Left ventricle myocardium superior (tissue), 1 donor: ENCODE measurements at regions not wholly inside any gene's neighbourhood (a gene's known extent, or its start where the extent isn't known, plus 50 kb on each side); places are given as distances from the start of the nearest gene placed in this dataset.
"Not testable (repeated sequence)": the region's sequence is repeated elsewhere in the genome, so short reads cannot be mapped to it uniquely, and the experiment has no call there.

ENCODE experiments used
- ATAC-seq: fragments of 200-7000 bp; cut with Tn5 transposase; one replicate; pipeline ENCODE4 v1.9.1; 2020; ENCODE audit warnings: mild to moderate bottlenecking, moderate library complexity
- DNase-seq: peaks from one replicate; pipeline ENCODE4 v3.0.0-alpha.2; 2020
- intact Hi-C: fragments of 100-400 bp; cut with micrococcal nuclease; formaldehyde crosslinking; loops from one replicate; pipeline ENCODE4 v1.11.0; 2022
- donor health status: DM: no; HTN: yes; CAD: no; lungs with severe emphysema.

DNA sequence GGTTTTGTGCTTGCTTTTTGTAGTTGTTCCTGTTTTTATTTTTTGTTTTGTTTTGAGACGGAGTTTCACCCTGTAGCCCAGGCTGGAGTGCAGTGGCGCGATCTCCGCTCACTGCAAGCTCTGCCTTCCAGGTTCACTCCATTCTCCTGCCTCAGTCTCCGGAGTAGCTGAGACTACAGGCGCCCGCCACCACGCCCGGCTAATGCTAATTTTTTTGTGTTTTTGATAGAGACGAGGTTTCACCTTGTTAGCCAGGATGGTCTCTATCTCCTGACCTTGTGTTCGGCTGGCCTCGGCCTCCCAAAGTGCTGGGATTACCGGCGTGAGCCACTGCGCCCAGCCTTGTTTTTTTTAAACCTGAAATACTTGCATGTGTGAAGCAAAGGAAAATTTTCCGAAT is 908.8 kb upstream of the PIK3C3 start:
- DNase-seq, intact Hi-C loops, ATAC-seq: not testable (repeated sequence)

DNA sequence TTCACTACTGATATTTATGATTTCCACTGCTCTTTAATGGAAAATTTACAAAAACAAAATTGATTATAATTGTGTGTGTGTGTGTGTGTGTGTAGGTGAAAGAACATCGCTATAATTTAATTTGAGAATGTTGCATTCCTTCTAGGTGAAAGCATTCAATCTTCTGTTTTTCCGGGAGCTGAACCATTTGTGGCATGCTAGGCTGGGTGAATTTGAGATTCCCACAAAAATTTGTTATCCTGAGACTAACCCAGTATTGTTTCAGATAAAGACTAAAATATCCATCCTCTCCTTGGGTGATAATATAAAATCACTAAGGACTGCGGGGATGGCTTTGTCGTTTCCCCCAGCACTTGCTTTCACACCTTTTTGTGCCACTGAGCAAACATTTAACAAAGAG is 911.2 kb upstream of the PIK3C3 start:
- intact Hi-C loops: no loop called here
- no peak for ATAC-seq
- no peak for DNase-seq

DNA sequence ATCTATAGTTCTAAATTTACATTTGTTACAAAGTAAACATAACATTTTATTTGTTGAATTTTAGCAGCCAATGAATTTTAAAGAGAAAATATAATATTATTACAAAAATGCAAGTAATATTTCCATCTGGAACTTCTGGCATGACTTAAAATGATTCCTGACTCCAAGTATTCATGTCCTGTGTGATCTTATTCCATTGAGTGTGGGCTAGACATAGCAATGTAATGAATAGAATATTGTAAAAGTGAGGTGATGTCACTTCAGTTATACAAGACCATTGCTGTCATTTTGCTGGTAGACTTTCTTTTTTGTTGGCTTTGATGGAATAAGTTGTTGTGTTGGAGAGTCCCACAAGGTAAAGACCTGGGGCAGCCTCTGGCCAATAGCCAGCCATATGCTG is 912.2 kb upstream of the PIK3C3 start:
- intact Hi-C loops: no loop called here
- ATAC-seq: no peak
- no peak for DNase-seq

DNA sequence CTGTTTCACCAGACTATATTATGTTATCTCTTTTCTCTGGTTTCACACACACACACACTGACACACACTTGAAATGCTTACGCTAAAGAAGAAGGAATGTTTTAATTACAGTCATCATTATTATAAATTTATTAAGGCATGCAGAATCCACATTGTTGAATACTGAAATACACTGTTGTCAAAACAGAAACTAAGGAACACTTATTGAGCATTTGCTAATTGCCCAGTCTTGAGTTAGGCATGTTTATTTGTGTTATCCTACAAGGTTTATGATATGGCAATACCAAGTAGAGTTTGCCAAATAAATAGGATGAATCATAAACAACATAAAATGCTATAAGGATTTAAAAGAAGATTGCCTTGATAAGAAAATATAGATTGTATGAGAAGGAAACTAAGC is 917.0 kb upstream of the PIK3C3 start:
- intact Hi-C loops: no loop called here
- DNase-seq: no peak
- no peak for ATAC-seq

DNA sequence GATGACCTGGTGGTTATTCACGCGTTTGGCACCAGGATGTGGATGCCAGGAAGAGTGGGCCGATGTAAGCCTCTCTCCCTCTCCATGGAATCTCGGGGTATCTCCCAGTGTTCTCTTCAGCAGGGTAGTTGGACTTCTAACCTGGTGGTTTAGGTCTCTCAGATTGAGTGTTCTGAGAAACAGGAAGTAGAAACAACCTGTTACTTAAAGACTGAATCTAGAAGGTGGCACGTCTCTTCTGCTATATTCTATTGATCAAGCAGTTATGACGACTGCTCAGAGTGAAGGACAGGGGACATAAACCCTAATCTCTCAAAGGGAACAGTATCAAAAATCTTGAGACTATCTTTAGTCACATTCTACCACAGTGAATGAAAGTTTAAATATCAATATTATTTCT is 918.7 kb upstream of the PIK3C3 start:
- intact Hi-C loops: no loop called here
- ATAC-seq: no peak

DNA sequence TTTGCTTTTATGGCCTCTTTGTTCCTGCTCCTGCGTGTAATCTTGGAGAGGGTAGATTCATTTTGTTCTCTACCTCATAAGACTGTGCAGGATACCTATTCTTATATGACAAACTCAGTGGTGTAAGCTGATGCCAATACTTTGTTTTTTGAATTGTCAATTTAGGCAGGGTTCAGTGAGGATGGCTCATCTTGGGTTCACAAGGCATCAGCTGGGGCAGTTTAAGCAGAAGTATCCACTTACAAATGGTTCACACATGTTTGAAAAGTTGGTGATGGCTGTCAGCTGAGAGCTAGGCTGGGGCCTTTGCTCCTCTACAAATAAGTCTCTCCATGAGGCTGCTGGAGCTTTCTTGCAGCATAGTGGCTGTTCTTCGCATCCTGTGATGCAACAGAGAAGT is 920.6 kb upstream of the PIK3C3 start:
- intact Hi-C loops: no loop called here
- ATAC-seq (no peak), DNase-seq (no peak)

More for the DNA sequence above, 918.7 kb upstream of the PIK3C3 start:
- DNase-seq: no peak

DNA sequence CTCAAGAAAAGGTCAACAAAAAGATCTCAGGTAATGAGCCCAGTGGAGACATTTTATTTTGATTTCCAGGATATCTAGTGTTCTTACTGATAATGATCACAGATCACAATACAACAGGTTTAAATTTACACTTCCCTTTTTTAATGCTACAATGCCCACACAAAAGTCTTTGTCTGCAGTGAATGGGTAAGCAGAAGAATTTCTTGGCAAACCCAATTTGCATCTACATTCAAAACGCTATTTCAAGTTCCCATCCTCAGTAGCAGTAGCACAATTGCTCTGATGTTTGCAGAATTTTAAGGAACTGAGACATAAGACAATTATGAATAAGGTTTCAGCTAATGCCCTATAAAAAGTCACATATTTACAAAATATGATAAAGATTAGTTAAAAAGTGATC is 929.4 kb upstream of the PIK3C3 start:
- DNase-seq (no peak), ATAC-seq (no peak)
- intact Hi-C loops: no loop called here

DNA sequence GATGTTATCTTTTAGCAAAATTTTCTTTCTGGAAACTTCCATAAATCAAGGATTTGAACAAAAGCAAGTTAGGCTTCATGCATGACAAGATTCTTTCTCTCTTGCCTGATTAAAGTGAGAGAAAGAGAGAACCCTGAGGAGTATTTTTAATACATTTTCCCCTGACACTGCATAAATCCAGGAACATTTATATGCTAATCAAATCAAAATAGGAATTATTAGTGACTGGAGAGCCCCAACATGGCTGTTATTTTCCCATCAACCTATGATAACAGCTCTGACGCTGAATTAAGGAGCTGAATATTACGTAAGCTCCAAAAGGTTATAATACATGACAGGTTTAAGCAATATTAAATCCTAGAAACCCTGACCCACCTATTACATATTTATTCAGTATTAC is 930.2 kb upstream of the PIK3C3 start:
- intact Hi-C loops: no loop called here
- no peak for ATAC-seq
- DNase-seq: no peak

DNA sequence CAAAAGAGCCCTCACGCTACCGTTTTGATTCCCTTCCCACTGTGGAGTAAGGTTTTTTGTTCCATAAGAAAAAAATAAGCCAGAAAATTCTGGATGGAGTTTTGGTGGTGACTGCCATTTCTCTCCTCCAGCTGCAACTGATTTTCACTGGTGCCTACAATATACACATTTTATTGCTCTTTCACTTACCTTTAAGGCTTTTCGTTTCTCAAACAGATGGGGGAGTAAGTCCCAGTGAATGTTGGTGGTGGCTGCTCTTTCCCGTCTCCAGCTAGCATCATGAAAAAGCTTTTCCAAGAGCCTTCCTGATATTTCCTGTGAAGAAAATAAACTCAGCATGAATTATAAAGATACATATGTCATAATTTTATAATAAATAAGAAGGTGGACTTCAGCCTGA is 932.5 kb upstream of the PIK3C3 start:
- intact Hi-C loops: no loop called here
- DNase-seq (no peak), ATAC-seq (no peak)

DNA sequence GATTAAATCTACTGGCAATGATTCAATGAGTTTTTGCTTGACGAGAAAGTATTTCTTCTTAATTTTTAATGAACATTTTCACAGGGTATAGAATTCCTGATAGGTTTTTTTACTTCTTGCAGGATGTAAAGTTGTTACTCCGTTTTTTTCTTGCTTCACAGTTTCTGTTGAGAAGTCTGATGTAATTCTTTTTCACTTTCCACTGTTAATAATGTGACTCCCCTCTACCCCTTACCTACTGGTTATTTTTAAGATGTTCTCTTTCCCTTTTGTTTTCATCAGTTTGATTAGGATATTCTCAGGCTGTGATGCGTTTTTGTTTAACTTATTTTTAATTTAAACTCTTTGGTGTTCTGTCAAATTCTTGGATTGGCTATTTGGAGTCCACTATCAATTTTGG is 933.9 kb upstream of the PIK3C3 start:
- no peak for ATAC-seq
- intact Hi-C loops: no loop called here
- DNase-seq: no peak

DNA sequence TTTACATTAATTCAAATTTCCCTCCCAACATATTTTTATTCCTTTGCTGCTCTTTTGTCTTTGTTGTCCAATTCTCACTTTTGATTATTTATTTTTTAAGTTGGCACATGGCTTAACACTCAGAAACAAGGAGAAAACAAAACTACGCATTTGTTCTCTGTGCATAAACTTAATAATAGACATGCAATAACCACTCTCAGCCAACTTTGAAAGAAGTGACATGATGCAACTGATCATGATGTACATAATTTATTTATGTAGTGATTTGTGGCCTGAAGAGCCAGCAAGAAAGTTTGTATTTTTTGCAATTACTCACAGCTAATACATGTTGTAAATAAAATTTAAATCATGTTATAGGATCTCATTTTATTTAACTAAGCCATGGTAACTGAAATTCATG is 942.8 kb upstream of the PIK3C3 start:
- intact Hi-C loops: no loop called here
- no peak for DNase-seq
- no peak for ATAC-seq

DNA sequence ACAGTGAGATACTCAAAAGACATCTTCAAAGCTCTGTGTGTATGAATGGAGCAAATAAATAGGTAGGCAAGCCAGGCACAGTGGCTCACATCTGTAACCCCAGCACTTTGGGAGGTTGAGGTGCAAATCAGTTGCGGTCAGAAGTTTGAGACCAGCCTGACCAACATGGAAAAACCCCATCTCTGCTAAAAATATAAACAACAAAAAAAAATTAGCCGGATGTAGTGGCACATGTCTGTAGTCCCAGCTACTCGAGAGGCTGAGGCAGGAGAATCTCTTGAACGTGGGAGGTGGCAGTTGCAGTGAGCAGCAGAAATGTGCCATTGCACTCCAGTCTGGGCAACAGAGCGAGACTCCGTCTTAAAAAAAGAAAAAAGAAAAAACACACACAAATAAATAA is 945.1 kb upstream of the PIK3C3 start:
- ATAC-seq (no peak), DNase-seq (no peak)
- intact Hi-C loops: no loop called here

DNA sequence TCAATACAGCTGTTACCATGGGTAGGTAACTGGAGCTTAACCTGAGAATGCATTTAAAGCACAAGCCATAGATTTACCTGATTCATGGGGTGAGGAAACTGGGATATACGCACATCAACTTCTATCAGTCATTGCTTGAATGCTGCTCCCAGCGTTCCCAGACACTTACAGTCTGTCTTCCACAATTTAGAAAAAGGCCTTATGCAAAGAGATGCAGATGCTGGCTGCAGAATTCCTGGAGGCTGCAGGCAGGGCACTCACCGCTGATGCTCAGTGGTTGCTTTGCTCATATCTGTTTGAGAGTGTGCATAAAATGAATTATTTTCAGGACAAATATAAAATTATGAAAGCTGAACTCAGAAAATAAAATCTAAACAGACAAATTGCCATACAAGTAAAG is 950.7 kb upstream of the PIK3C3 start:
- DNase-seq (no peak), ATAC-seq (no peak)
- intact Hi-C loops: no loop called here

DNA sequence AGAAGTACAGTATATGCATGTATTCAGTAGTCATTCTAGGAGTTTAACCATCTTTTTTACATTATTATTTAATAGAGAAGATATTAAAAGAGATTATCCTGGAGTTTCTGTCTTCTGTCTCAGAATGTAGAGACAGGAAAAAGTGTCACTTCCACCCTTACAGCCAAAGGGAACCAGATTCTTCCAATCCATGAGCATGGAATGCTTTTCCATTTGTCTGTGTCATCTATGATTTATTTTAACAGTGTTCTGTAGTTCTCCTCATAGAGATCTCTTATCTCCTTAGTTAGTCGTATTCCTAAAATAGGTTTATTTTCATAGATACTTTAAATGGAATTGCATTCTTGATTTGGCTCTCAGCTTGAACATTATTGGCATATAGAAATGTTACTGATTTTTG is 959.5 kb upstream of the PIK3C3 start:
- DNase-seq (no peak), ATAC-seq (no peak)
- intact Hi-C loops: no loop called here

DNA sequence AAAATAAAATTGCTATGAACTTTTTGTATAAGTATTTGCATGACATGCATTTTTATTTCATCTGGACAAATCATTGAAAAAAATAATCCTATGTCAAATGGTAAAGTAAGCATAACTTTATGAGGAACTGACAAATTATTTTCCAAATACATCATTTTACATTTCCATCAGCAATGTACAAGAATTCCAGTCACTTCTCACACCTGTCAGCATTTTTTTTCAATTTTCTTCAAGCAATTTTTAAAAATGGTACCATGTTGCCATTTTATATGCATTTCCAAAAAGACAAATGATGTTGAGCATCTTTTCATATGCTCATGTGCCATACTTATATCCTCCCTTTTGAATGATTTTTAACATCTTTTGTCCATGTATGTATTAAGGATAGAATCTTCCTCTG is 961.7 kb upstream of the PIK3C3 start:
- intact Hi-C loops: no loop called here
- no peak for DNase-seq
- no peak for ATAC-seq

DNA sequence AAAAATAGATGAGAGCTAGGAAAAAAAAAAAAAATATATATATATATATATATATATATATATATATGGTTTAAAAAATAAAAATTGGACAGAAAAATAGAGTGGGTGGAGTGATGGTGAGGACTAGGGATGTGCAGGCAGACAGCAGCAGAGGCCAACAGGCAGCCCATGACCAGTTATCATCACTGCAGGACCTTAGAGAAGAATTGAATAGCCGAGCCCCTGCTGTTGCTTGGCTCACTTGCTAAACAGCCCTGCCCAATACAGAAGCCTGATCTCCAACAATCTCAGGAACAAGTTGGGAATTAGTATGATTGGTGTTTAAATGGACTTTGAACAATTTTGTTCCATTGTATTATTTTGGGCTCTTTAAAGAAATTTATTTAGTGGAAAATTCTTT is 967.5 kb upstream of the PIK3C3 start:
- ATAC-seq (no peak), DNase-seq (no peak)
- intact Hi-C loops: no loop called here

DNA sequence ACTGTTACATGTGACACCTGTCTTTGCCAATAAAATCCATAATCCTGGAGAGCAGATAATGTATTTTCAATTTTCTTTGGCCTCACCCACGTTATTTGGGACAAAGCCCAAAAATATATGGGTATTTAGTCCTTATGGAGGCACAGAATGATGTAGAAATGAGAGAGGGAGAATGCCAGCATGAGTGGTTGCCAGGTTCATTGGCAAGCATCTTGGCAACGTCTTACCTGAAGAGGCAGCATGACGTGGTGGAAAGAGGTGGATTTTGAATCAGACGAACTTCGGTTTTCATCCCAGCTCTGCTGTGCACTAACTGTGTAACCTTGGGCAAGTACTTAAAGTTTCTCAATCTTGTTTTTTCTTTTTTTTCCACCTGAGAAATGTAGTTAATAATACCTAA is 969.6 kb upstream of the PIK3C3 start:
- ATAC-seq (no peak), DNase-seq (no peak)
- intact Hi-C loops: no loop called here

DNA sequence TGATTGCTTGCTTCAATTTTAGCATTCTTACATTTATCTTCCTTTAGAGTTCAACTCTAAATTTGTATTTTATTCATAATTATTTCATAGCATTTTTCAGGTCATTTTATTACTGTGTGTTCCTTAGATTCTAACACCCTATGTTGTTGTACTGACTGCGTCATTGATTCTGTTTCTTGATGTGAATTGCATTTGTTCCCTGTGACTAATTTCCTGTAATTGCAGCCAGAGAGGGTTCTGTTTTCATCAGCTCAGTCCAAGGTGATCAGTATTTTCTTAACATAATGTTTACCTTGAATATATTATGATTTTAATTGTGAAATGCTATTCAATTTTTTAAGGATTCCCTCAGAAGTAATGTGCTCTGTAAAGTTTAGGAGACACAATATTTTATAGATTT is 970.2 kb upstream of the PIK3C3 start:
- DNase-seq (no peak), ATAC-seq (no peak)
- intact Hi-C loops: no loop called here

DNA sequence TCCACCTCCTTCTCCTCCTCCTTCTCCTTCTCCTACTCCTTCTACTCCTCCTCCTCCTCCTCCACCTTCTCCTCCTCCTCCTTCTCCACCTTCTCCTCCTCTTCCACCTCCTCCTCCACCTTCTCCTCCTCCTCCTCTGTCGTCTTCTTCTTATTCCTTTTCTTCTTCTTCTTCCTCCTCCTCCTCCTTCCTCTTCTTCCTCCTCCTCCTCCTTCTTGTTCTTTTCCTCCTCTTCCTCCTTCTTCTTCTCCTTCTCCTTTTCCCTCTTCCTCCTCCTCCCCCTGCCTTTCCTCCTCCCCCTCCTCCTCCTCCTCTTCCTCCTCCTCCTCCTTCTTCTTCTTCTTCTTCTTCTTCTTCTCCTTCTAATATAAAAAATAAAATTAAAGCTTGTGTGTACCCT is 971.2 kb upstream of the PIK3C3 start:
- no peak for DNase-seq
- intact Hi-C loops: no loop called here
- ATAC-seq: no peak

DNA sequence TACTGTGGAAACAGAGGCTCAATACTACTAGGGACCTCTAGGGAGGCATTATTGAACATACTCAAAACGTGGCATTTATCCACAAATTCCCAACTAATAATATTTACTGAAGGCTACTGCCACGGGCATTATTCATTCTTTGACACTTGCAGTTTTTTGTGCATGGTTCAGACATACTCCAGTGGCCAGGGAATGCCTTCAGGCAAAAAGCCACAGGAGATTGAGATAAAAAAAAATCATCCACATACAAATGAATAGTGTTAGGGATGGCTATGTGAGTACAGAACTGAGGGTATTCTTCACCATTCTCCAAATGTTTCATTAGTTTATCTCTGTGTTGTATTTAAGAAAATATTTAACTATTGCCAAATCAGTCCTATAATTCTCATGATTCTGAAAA is 974.9 kb upstream of the PIK3C3 start:
- no peak for ATAC-seq
- DNase-seq: no peak
- intact Hi-C loops: no loop called here

DNA sequence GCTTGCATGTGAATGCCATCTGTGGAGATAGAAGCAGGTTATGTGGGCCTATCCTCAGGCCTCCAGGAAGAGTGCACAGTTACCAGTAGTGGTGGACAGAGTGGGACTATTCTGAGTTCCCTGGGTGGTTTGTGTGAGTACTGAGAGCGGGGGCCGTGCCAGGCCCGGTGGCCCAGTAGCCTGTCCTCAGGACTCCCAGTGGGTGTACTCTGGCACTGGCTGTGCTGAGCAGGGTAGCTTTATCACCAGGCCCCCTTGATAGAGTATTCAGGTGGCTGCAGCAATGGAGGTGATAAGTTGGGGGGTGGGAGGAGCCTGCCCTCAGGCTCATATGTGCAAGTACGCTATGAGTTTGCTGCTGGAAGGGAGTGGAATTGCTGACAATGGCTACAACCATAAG is 979.0 kb upstream of the PIK3C3 start:
- DNase-seq (no peak), ATAC-seq (no peak)
- intact Hi-C loops: no loop called here

DNA sequence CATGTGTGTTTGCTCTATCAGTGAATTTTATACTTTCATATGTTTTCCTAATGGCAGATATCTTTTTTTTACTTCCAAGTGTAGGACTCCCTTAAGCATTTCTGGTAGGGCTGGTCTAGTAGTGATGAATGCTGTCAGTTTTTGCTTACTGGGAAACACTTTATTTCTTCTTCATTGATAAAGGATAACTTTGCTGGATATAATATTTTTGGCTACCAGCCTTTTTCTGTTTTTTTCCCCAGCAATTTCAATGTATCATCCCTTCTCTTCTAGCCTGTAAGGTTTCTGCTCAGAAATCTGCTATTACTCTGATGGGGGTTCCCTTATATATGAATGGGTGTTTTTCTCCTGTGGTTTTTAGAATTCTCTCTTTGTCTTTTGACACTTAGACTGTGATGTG is 980.6 kb upstream of the PIK3C3 start:
- intact Hi-C loops: no loop called here
- ATAC-seq: no peak

DNA sequence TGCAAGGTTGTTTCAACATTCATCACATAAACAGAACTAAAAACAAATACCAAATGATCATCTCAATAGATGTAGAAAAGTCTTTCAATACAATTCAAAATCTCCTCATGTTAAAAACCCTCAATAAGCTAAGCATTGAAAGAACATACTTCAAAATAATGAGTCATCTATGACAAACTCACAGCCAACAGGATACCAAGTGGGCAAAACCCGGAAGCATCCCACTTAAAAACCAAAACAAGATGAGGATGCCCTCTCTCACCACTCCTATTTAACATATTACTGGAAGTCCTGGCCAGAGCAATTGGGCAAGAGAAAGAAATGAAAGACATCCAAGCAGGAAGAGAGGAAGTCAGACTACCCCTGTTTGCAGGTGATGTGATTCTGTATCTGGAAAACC is 992.2 kb upstream of the PIK3C3 start:
- intact Hi-C loops: no loop called here

More for the DNA sequence above, 980.6 kb upstream of the PIK3C3 start:
- no peak for DNase-seq

More for the DNA sequence above, 992.2 kb upstream of the PIK3C3 start:
- DNase-seq: no peak
- ATAC-seq: no peak
